Fibroblast of lung (primary cell): ENCODE measurements at regions not wholly inside any gene's neighbourhood (a gene's known extent, or its start where the extent isn't known, plus 50 kb on each side); places are given as distances from the start of the nearest gene placed in this dataset.

Source experiments
- DNase-seq, 2 donors: peaks; one replicate each; pipeline versions ENCODE4 v3.0.0 to v3.0.0-alpha.2; 2010; ENCODE audit warnings: low read depth in 2 of 2
- H2AFZ ChIP-seq: 2 replicates; pipeline ENCODE4 v1.5.1; 2012; ENCODE audit warnings: low read length, control low read depth, inconsistent platforms
- H3K27ac ChIP-seq: 2 replicates; pipeline ENCODE4 v1.5.1; 2011; ENCODE audit warnings: low read length, control low read depth; ENCODE audit not compliant: insufficient read depth
- H3K27me3 ChIP-seq: 2 replicates; pipeline ENCODE4 v1.5.1; 2011; ENCODE audit warnings: mild to moderate bottlenecking, low read length; ENCODE audit not compliant: control insufficient read depth, insufficient read depth
- H3K36me3 ChIP-seq: 2 replicates; pipeline ENCODE4 v1.5.1; 2011; ENCODE audit warnings: low read length; ENCODE audit not compliant: control insufficient read depth, insufficient read depth
- H3K4me1 ChIP-seq: 2 replicates; pipeline ENCODE4 v1.5.1; 2011; ENCODE audit warnings: low read length; ENCODE audit not compliant: control insufficient read depth, insufficient read depth; ENCODE audit errors: extremely low read depth
- H3K4me2 ChIP-seq: 2 replicates; pipeline ENCODE4 v1.5.1; 2011; ENCODE audit warnings: low read length, control low read depth; ENCODE audit not compliant: insufficient read depth; ENCODE audit errors: extremely low read depth
- H3K4me3 ChIP-seq, 4 experiments: fragments of 200-600 bp in 1 of 4; sonication (generic) in 1 of 4; replicated peaks in 1 of 4; 2 replicates each; pipeline ENCODE4 v1.5.1; 2011 to 2016; ENCODE audit warnings: low read length in 4 of 4, low read depth in 3 of 4, mild to moderate bottlenecking in 3 of 4, control low read depth in 2 of 4, inconsistent platforms in 1 of 4, mixed read lengths in 1 of 4; ENCODE audit not compliant: insufficient read depth in 1 of 4; ENCODE audit errors: control extremely low read depth in 1 of 4
- H3K79me2 ChIP-seq: 2 replicates; pipeline ENCODE4 v1.5.1; 2012; ENCODE audit warnings: mild to moderate bottlenecking, low read length, inconsistent platforms; ENCODE audit not compliant: control insufficient read depth, insufficient read depth
- H3K9ac ChIP-seq: 2 replicates; pipeline ENCODE4 v1.5.1; 2011; ENCODE audit warnings: mild to moderate bottlenecking, low read length, control low read depth; ENCODE audit not compliant: insufficient read depth
- H3K9me3 ChIP-seq: 2 replicates; pipeline ENCODE4 v1.5.1; 2012; ENCODE audit warnings: low read depth, low read length; ENCODE audit not compliant: control insufficient read depth, insufficient read depth
- H4K20me1 ChIP-seq: 2 replicates; pipeline ENCODE4 v1.5.1; 2011; ENCODE audit warnings: low read length; ENCODE audit not compliant: control insufficient read depth, insufficient read depth; ENCODE audit errors: extremely low read depth
- CTCF ChIP-seq, 2 donors: IDR thresholded peaks in 1 of 2; conservative IDR thresholded peaks in 1 of 2; 1 replicate in 1 of 2; 2 replicates in 1 of 2; pipeline ENCODE4 v1.5.1; 2011 to 2012; ENCODE audit warnings: low read length in 2 of 2, control low read depth in 1 of 2, inconsistent platforms in 1 of 2, low read depth in 1 of 2, mild to moderate bottlenecking in 1 of 2
- EZH2 ChIP-seq: IDR thresholded peaks from 2 replicates; pipeline ENCODE4 v1.5.1; 2012; ENCODE audit warnings: low read length, control low read depth, mild to moderate bottlenecking; ENCODE audit errors: missing control alignments

GRCh38 chr4:156673483-156673882 lies 298.1 kb downstream of the PDGFC start:
- H2AFZ ChIP-seq, result no peak overlapping the region

GRCh38 chr4:156672492-156673305 lies 298.9 kb downstream of the PDGFC start:
- Histone ChIP-seq H2AFZ (no peak overlapping the region), H3K4me1 (no peaks in the 10 kb centered on the region), H3K9me3 (no peaks in the 10 kb centered on the region), H3K9ac (no peak overlapping the region), H3K4me3 (no peak overlapping the region), H4K20me1 (no peaks in the 10 kb centered on the region), H3K36me3 (no peaks in the 10 kb centered on the region), H3K79me2 (no peaks in the 10 kb centered on the region), H3K27ac (no peak overlapping the region), H3K27me3 (no peaks in the 10 kb centered on the region), H3K4me2 (no peak overlapping the region)
- TF ChIP-seq CTCF (conservative IDR thresholded peaks at IDR 0.05 in 1 of 2, IDR thresholded peaks at IDR 0.05 in 1 of 2; ENCODE audit: low read depth in 1 of 2, low read length in 2 of 2) (no peak), EZH2 (no peak)
- DNase-seq, result peak in 1 of 2 donors; percentile 90

More at GRCh38 chr4:156673483-156673882, 298.1 kb downstream of the PDGFC start:
- Histone ChIP-seq H3K4me1 (no peaks in the 10 kb centered on the region), H4K20me1 (no peaks in the 10 kb centered on the region), H3K27ac (no peak overlapping the region), H3K4me2 (peak overlapping the region; percentile 32), H3K27me3 (no peaks in the 10 kb centered on the region), H3K36me3 (no peaks in the 10 kb centered on the region), H3K4me3 (no peak overlapping the region), H3K79me2 (no peaks in the 10 kb centered on the region), H3K9ac (no peak overlapping the region), H3K9me3 (no peaks in the 10 kb centered on the region)
- TF ChIP-seq EZH2 (no peak), CTCF (conservative IDR thresholded peaks at IDR 0.05 in 1 of 2, IDR thresholded peaks at IDR 0.05 in 1 of 2; ENCODE audit: low read depth in 1 of 2, low read length in 2 of 2) (no peak)
- peak; percentile 20 to 83 for DNase-seq

- no peaks in the 10 kb centered on the region for H3K79me2 ChIP-seq
- no peaks in the 10 kb centered on the region for H3K27me3 ChIP-seq
- no peaks in the 10 kb centered on the region for H3K9me3 ChIP-seq
- TF ChIP-seq CTCF (conservative IDR thresholded peaks at IDR 0.05 in 1 of 2, IDR thresholded peaks at IDR 0.05 in 1 of 2; ENCODE audit: low read depth in 1 of 2, low read length in 2 of 2), result no peak
- no peak for TF ChIP-seq EZH2
- no peak overlapping the region for H3K27ac ChIP-seq
- H3K4me2 ChIP-seq, result no peak overlapping the region
- DNase-seq, result no peak
- H3K4me1 ChIP-seq, result no peaks in the 10 kb centered on the region
- H2AFZ ChIP-seq, result no peak overlapping the region
- no peaks in the 10 kb centered on the region for H3K36me3 ChIP-seq
- H4K20me1 ChIP-seq, result no peaks in the 10 kb centered on the region
- H3K9ac ChIP-seq, result no peak overlapping the region
- H3K4me3 ChIP-seq, result no peak overlapping the region
These were observed 305.7 kb downstream of the PDGFC start for GRCh38 chr4:156665780-156666366.
